GM21528 (cell line): ENCODE measurements at regions not wholly inside any gene's neighbourhood (a gene's known extent, or its start where the extent isn't known, plus 50 kb on each side); places are given as distances from the start of the nearest gene placed in this dataset.

ENCODE experiments used
- ATAC-seq: cut with Tn5 transposase; IDR thresholded peaks from one replicate; pipeline ENCODE4 v1.9.1; 2021; ENCODE audit warnings: mild to moderate bottlenecking, moderate library complexity; ENCODE audit not compliant: unreplicated experiment, low FRiP score

- no peak for ATAC-seq
Observed at GRCh38 chr13:77480066-77480465, 55.4 kb upstream of the SCEL start.

GRCh38 chr13:77479326-77479725 lies 56.2 kb upstream of the SCEL start:
- ATAC-seq, result no peak

GRCh38 chr13:77477299-77477848 lies 58.1 kb upstream of the SCEL start:
- ATAC-seq, result no peak

- ATAC-seq, result no peak
Observed at GRCh38 chr13:77476456-77476855, 59.0 kb upstream of the SCEL start.

GRCh38 chr13:77475345-77476084 lies 60.0 kb upstream of the SCEL start:
- no peak for ATAC-seq

- ATAC-seq, result no peak
Observed at GRCh38 chr13:77470986-77471385, 64.5 kb upstream of the SCEL start.

GRCh38 chr13:77466753-77467422 lies 68.6 kb upstream of the SCEL start:
- ATAC-seq, result no peak

- ATAC-seq, result no peak
Observed at GRCh38 chr13:77465603-77466195, 69.8 kb upstream of the SCEL start.

GRCh38 chr13:77460195-77460594 lies 75.3 kb upstream of the SCEL start:
- peak; percentile 87 for ATAC-seq

GRCh38 chr13:77459592-77459991 lies 75.9 kb upstream of the SCEL start:
- no peak for ATAC-seq

GRCh38 chr13:77458736-77459135 lies 76.8 kb upstream of the SCEL start:
- ATAC-seq, result no peak

GRCh38 chr13:77457966-77458365 lies 77.5 kb upstream of the SCEL start:
- ATAC-seq, result no peak

- no peak for ATAC-seq
Observed at GRCh38 chr13:77456271-77456670, 79.2 kb upstream of the SCEL start.

- no peak for ATAC-seq
Observed at GRCh38 chr13:77449265-77449664, 86.2 kb upstream of the SCEL start.

GRCh38 chr13:77448689-77449088 lies 86.8 kb upstream of the SCEL start:
- ATAC-seq, result no peak

- no peak for ATAC-seq
Observed at GRCh38 chr13:77443511-77443910, 92.0 kb upstream of the SCEL start.

- ATAC-seq, result no peak
Observed at GRCh38 chr13:77437267-77437666, 98.2 kb upstream of the SCEL start.

- no peak for ATAC-seq
Observed at GRCh38 chr13:77434289-77434688, 101.2 kb upstream of the SCEL start.

- no peak for ATAC-seq
Observed at GRCh38 chr13:77431449-77431848, 104.1 kb upstream of the SCEL start.

- peak; percentile 25 for ATAC-seq
Observed at GRCh38 chr13:77430377-77430951, 103.6 kb upstream of the MYCBP2 start.
